ENCODE measurements at regions not wholly inside any gene's neighbourhood (a gene's known extent, or its start where the extent isn't known, plus 50 kb on each side); places are given as distances from the start of the nearest gene placed in this dataset.

- Mint-ChIP-seq H3K4me3 (ENCODE audit: low read depth) (no peak overlapping the region), H3K36me3 (ENCODE audit: insufficient read depth) (no peaks in the 10 kb centered on the region), H3K9me3 (ENCODE audit: low read depth) (peaks cover 10% of the 10 kb centered on the region), H3K27me3 (no peaks in the 10 kb centered on the region), H3K4me1 (ENCODE audit: low read depth) (peaks cover 1% of the 10 kb centered on the region), H3K27ac (no peak overlapping the region)
- no peak for DNase-seq (ENCODE audit: low spot score, unreplicated experiment)
- no peak for TF ChIP-seq CTCF (IDR thresholded peaks at IDR 0.05; ENCODE audit: unreplicated experiment)
These were observed 64.9 kb downstream of the PABIR2 start for GRCh38 chrX:134732152-134732551.

GRCh38 chrX:134727363-134727762 lies 69.1 kb upstream of the PLAC1 start:
- H3K4me1 Mint-ChIP-seq (ENCODE audit: low read depth) = no peaks in the 10 kb centered on the region
- H3K9me3 Mint-ChIP-seq (ENCODE audit: low read depth) = peaks cover 15% of the 10 kb centered on the region
- no peak overlapping the region for H3K4me3 Mint-ChIP-seq (ENCODE audit: low read depth)
- H3K36me3 Mint-ChIP-seq (ENCODE audit: insufficient read depth) = no peaks in the 10 kb centered on the region
- no peaks in the 10 kb centered on the region for H3K27me3 Mint-ChIP-seq
- DNase-seq (ENCODE audit: low spot score, unreplicated experiment) = no peak
- no peak for TF ChIP-seq CTCF (IDR thresholded peaks at IDR 0.05; ENCODE audit: unreplicated experiment)
- H3K27ac Mint-ChIP-seq = no peak overlapping the region

GRCh38 chrX:134725103-134725690 lies 66.9 kb upstream of the PLAC1 start:
- no peaks in the 10 kb centered on the region for H3K36me3 Mint-ChIP-seq (ENCODE audit: insufficient read depth)
- H3K4me3 Mint-ChIP-seq (ENCODE audit: low read depth) = no peak overlapping the region
- no peak for DNase-seq (ENCODE audit: low spot score, unreplicated experiment)
- no peak overlapping the region for H3K27ac Mint-ChIP-seq
- H3K4me1 Mint-ChIP-seq (ENCODE audit: low read depth) = no peaks in the 10 kb centered on the region
- no peaks in the 10 kb centered on the region for H3K27me3 Mint-ChIP-seq
- TF ChIP-seq CTCF (IDR thresholded peaks at IDR 0.05; ENCODE audit: unreplicated experiment) = no peak
- H3K9me3 Mint-ChIP-seq (ENCODE audit: low read depth) = peaks cover 20% of the 10 kb centered on the region

- peaks cover 18% of the 10 kb centered on the region for H3K9me3 Mint-ChIP-seq (ENCODE audit: low read depth)
- no peak for TF ChIP-seq CTCF (IDR thresholded peaks at IDR 0.05; ENCODE audit: unreplicated experiment)
- peaks cover 8% of the 10 kb centered on the region for H3K4me1 Mint-ChIP-seq (ENCODE audit: low read depth)
These were observed 63.7 kb upstream of the PLAC1 start for GRCh38 chrX:134721766-134722532.

GRCh38 chrX:134718966-134719317 lies 60.7 kb upstream of the PLAC1 start:
- Mint-ChIP-seq H3K36me3 (ENCODE audit: insufficient read depth) (no peaks in the 10 kb centered on the region), H3K27ac (no peak overlapping the region), H3K9me3 (ENCODE audit: low read depth) (peaks cover 22% of the 10 kb centered on the region), H3K27me3 (no peaks in the 10 kb centered on the region), H3K4me3 (ENCODE audit: low read depth) (no peak overlapping the region), H3K4me1 (ENCODE audit: low read depth) (peaks cover 28% of the 10 kb centered on the region)
- DNase-seq (ENCODE audit: low spot score, unreplicated experiment) = no peak
- TF ChIP-seq CTCF (IDR thresholded peaks at IDR 0.05; ENCODE audit: unreplicated experiment) = no peak

More at GRCh38 chrX:134721766-134722532, 63.7 kb upstream of the PLAC1 start:
- no peak overlapping the region for H3K27ac Mint-ChIP-seq
- no peak overlapping the region for H3K4me3 Mint-ChIP-seq (ENCODE audit: low read depth)
- no peaks in the 10 kb centered on the region for H3K36me3 Mint-ChIP-seq (ENCODE audit: insufficient read depth)
- DNase-seq (ENCODE audit: low spot score, unreplicated experiment) = no peak
- H3K27me3 Mint-ChIP-seq = no peaks in the 10 kb centered on the region

Measured in progenitor cell of endocrine pancreas (in vitro differentiated cells).